GM18870 (cell line): ENCODE measurements at regions not wholly inside any gene's neighbourhood (a gene's known extent, or its start where the extent isn't known, plus 50 kb on each side); places are given as distances from the start of the nearest gene placed in this dataset.
"Not testable (repeated sequence)": the region's sequence is repeated elsewhere in the genome, so short reads cannot be mapped to it uniquely, and the experiment has no call there.

Source experiments
- ATAC-seq: cut with Tn5 transposase; IDR thresholded peaks from one replicate; pipeline ENCODE4 v1.9.1; 2021; ENCODE audit warnings: moderate library complexity; ENCODE audit not compliant: unreplicated experiment

DNA sequence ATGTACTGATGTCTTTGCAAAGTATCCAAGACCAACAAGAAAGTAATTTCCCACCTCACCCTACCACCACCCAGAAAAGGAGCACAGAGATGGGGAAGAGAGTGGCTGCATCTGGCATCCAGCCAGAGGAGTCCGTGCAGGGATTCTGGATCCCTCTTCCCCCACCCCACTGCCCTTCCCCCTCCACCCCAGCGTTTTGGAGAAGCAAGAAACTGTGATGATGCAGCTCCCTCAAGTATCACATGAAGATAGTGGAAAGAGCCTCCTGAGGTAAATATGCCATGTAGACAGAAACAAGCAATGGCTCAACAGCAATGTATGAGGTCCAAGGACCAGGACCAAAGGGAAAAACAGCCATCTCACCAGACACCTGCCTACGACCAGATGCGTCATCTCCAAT lies 153.8 kb downstream of the DEPDC1B start:
- ATAC-seq: no peak

DNA sequence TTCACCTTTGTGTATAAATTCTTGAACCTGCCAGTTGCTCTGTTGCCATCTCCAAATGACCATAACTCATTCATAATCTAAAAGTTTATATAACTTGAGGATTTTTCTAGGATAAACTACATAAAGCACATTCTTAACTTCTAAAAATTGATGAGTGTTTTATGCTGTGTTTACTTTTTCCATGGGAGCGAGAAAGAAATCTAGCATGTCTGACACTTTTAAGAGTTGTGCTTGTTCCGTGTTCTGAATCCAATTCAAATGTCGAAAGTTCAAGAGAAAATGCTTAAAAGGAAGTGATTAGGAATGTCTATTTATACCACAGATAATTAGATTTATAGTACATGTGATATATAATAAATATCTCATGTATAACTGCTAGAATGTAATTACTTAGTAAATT lies 154.4 kb downstream of the DEPDC1B start:
- ATAC-seq: no peak

- no peak for ATAC-seq
Measured at GRCh38 chr5:60544142-60544541, 155.8 kb downstream of the DEPDC1B start.

- ATAC-seq: no peak
Measured at GRCh38 chr5:60541980-60542379, 158.0 kb downstream of the DEPDC1B start.

GRCh38 chr5:60540856-60541805 lies 158.8 kb downstream of the DEPDC1B start:
- peak; percentile 91 for ATAC-seq

- ATAC-seq: no peak
Measured at GRCh38 chr5:60538955-60539866, 160.8 kb downstream of the DEPDC1B start.

DNA sequence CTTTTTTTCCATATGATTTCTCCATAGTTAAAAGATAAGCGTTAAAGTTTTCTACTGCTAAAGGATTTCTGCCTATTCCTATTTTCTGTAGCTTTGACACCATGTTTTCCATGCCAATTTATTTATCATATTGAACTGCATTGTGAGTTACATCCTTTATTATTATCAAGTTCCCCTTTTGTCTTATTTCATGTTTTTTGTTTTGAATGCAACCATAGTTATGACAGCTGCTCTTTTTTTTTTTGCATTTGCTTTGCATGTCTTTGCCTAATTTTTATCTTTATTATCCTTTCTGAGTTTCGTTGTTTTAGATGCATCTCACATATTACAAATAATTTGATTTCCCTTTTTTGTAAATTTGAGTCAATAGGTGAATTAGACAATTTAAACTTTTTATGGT lies 161.5 kb downstream of the DEPDC1B start:
- no peak for ATAC-seq

DNA sequence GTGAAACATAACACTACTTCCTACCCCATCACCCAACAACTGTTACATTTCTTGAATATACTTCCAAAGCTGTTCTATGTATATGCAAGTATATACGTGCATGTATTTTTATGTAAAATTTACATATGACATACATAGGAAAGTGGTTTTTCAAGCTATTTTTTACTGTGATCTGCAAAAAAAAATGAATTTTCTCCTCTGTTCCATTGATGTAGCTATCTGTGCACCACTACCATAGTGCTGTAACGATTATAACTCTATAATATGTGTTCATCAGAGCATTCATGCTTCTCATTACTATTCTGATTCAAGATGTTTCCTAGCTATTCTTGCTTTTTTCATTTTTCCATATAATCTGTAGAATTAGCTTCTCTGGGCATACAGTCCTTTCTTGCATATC lies 164.0 kb downstream of the DEPDC1B start:
- ATAC-seq: no peak

GRCh38 chr5:60535198-60535597 lies 164.8 kb downstream of the DEPDC1B start:
- ATAC-seq: no peak

DNA sequence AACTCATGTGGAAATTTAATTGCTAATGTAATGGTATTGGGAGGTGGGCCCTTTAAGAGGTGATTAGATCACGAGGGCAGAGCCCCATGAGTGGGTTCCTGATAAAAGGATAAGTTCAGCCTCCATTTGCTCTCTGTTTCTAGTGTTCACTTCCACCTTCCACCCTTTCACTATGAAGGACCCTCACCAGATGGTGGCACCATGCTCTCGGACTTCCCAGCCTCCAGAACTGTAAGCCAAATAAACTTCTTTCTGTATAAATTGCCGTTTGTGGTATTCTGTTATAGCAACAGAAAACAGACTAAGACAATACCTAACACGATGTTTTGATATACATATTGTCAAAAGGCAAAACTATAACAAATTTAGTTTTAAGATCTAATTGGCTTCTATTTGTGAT lies 166.2 kb downstream of the DEPDC1B start:
- no peak for ATAC-seq

- not testable (repeated sequence) for ATAC-seq
Measured at GRCh38 chr5:60532796-60533195, 167.2 kb downstream of the DEPDC1B start.

DNA sequence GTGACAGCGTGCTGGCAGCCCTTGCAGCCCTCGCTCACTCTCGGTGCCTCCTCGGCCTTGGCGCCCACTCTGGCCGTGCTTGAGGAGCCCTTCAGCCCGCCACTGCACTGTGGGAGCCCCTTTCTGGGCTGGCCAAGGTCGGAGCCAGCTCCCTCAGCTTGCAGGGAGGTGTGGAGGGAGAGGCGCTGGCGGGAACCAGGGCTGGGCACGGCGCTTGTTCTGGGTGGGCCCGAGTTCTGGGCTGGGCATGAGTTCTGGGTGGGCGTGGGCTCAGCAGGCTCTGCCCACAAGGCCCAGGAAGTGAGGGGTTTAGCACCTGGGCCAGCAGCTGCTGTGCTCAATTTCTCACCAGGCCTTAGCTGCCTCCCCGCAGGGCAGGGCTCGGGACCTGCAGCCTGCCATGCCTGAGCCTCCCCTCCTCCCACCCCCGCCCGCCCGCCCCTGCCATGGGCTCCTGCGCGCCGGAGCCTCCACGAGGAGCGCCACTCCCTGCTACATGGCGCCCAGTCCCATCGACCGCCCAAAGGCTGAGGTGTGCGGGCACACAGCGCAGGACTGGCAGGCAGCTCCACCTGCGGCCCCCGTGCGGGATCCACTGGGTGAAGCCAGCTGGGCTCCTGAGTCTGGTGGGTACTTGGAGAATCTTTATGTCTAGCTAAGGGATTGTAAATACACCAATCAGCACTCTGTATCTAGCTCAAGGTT lies 169.7 kb downstream of the DEPDC1B start:
- ATAC-seq: not testable (repeated sequence)

DNA sequence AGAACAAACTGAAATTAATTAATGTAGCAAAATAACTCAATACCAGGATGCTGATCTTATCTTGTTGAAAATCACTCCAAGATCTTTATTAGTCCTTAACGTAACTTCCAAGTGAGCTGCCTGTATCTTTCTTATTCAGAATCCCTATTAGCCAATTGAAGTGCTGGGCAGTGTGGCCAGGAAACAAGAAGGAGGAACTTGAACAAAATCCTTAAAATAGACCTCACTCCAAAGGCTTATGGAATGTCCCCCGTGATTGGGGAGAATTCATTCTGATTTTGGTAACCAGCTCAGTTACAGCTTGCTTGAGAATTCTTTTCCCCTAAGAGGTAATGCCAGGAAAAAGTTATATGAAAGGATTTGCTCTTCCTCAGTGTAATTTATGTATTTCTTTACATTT lies 171.0 kb downstream of the DEPDC1B start:
- no peak for ATAC-seq

DNA sequence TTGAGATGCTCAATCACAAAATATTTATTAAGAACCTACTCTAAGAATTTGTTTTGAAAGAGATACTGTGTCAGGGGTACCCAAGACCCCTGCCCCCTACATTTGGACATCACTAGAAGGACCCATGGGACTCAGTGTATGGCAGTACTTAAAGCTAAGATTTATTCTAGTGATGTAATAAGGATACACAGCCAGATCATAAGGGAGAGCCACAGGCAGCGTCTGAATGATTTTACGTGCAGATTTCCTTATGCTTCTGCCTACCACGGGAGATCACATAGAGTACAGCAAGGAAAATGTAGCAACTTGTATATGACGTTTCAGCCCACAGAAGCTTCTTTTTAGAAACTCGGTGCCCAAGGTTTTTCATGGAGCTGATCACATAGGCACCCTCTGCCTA lies 172.9 kb downstream of the DEPDC1B start:
- ATAC-seq: no peak

DNA sequence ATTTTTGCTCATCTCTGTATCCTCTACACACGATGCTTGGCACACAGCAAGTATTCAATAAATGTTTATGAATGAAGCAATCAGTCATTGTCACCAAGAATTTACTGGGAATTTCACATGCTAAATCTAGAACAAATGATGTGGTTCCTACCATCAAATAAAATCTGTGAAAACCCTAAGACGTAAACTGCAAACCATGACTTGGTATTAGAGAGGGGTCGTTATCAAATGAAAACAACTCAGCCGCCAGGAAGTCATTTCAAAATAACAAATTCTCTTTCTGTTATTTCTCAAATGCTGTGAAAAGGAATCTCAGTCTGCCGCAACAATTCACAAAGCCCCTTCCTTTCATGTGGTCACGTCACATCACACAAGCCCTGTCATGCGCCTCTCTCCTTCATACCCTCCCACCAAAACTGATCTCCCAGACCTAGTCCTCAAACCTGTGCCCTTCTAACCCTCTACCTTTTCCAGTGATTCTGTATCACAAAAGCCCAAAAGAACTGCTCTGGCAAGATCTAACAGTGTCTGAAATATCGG lies 173.6 kb downstream of the DEPDC1B start:
- no peak for ATAC-seq

DNA sequence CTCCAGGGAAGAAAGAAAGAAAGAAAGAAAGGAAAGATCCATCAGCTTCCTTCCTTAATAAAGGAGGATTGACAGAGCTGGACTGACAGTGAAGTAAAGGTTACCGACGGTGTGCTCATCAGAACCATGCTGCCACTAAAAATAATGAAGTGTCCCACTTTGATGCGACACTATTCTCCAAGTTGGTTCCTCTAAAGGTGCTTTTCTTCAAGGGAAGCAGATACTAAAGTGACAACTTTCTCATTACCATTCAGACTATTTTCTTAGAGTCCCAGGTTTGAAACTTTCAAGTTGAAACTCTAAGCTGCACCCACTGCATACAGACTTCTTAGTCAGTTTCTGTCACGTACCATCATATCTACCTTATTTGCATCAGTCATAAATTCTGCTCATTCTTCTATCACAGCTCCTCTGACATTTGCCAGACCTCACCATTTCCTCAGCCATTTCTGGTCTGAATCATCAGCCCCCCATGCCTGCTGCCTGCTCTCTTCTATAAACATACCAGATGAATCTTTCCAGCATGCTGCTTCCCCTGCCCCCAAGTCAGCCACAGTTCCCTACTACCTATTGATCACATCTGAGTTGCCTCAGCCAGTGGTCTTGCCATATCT lies 177.6 kb downstream of the DEPDC1B start:
- ATAC-seq: peak; percentile 90

- peak; percentile 63 for ATAC-seq
Measured at GRCh38 chr5:60521376-60522291, 178.3 kb downstream of the DEPDC1B start.

DNA sequence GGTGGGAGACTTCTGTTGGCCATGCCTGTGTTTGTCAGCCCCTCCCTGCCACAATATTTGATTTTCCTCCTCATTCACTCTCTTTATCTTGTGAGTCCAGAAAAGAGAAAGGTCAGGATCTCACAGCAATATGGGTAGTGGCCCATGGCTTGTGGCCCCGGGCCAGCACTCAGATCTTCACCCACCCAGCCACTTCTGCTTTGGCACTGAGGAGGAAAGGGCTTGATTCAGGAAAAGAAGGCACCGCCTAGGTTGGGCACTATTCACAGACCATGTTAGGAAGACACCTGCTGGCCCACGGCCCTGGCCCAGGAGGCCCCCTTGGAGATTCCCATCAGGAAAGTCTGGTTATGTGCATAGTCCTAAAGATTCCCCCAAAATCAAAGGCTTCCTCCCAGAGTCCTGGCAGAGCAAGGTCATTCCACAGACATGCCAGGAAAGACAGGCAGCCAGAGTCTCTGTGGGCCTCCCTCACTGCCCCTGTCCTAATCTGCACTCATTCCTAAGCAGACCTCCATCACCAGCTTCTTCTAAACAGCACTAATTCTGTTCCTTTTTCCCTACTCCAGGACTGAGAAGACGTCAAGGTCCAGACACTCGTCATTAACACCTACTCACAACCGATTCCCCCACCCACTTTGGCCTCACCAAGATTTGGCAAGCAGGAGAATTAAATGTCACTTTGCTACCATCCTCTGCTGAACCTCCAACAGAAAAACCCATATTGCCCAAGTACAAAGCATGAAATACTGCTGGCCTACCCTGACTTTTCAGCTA lies 179.3 kb downstream of the DEPDC1B start:
- ATAC-seq: no peak

DNA sequence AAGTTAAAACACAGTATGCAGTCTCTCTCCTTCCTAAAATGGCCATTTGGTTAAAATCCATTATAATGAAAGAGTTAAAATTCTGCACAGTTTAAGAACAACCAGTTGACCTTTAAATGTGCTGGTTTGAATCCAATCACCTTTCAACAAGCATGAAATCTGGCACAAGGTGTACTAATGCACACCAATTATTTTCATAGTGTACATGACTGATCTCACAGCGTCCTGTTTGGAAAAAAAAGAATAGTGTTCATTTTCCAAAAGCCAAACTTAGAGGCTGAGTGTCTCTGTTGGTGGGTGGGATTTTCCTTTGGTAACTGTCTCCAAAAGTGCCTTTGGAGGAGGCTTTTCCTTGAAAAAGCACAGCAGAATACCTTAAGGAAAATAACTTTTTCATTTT lies 180.6 kb downstream of the DEPDC1B start:
- no peak for ATAC-seq
